Cardiac muscle cell (in vitro differentiated cells and primary cell): ENCODE measurements at regions not wholly inside any gene's neighbourhood (a gene's known extent, or its start where the extent isn't known, plus 50 kb on each side); places are given as distances from the start of the nearest gene placed in this dataset.

Experiments
- DNase-seq, 2 donors: peaks; one replicate each; pipeline versions ENCODE4 v3.0.0 to v3.0.0-alpha.2; 2010 to 2017; ENCODE audit warnings: low read depth in 1 of 2, low spot score in 1 of 2
- H3K27ac ChIP-seq: fragments of 200-600 bp; sonication (generic); 2 replicates; pipeline ENCODE4 v1.5.1; 2016
- H3K27me3 ChIP-seq: fragments of 200-600 bp; sonication (generic); 2 replicates; pipeline ENCODE4 v1.6.0; 2016; ENCODE audit warnings: control low read depth
- H3K36me3 ChIP-seq: fragments of 200-600 bp; sonication (generic); 2 replicates; pipeline ENCODE4 v1.5.1; 2016; ENCODE audit warnings: control low read depth
- H3K4me1 ChIP-seq: fragments of 200-600 bp; sonication (generic); 2 replicates; pipeline ENCODE4 v1.8.1; 2017; ENCODE audit warnings: low read depth, mild to moderate bottlenecking, mixed run types
- H3K4me3 ChIP-seq: fragments of 200-600 bp; sonication (generic); 2 replicates; pipeline ENCODE4 v1.5.1; 2016; ENCODE audit warnings: mild to moderate bottlenecking
- H3K9me3 ChIP-seq: fragments of 200-600 bp; sonication (generic); 2 replicates; pipeline ENCODE4 v1.5.1; 2017; ENCODE audit warnings: low read depth, mild to moderate bottlenecking, control low read depth
- TF ChIP-seq, protein P1 (sequence below): IDR thresholded peaks from 2 replicates; pipeline ENCODE4 v1.5.1; 2012; ENCODE audit warnings: low read depth, mild to moderate bottlenecking, low read length

DNA sequence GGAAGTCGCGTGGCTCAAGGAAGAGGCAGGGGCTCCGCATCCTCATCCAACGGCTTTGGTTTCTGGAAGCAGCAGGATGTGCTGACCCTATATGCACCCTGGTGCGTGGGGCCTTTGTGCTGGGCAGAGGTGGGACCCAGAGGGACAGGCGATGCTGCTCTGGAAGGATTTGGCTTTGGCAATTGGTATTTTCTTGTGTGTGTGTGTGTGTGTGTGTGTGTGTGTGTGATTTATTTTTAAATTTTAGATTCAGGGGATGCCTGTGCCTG is 321.9 kb upstream of the ZNF507 start:
- peak overlapping the region; percentile 73 for H3K27ac ChIP-seq
- TF ChIP-seq, protein P1, sequence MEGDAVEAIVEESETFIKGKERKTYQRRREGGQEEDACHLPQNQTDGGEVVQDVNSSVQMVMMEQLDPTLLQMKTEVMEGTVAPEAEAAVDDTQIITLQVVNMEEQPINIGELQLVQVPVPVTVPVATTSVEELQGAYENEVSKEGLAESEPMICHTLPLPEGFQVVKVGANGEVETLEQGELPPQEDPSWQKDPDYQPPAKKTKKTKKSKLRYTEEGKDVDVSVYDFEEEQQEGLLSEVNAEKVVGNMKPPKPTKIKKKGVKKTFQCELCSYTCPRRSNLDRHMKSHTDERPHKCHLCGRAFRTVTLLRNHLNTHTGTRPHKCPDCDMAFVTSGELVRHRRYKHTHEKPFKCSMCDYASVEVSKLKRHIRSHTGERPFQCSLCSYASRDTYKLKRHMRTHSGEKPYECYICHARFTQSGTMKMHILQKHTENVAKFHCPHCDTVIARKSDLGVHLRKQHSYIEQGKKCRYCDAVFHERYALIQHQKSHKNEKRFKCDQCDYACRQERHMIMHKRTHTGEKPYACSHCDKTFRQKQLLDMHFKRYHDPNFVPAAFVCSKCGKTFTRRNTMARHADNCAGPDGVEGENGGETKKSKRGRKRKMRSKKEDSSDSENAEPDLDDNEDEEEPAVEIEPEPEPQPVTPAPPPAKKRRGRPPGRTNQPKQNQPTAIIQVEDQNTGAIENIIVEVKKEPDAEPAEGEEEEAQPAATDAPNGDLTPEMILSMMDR = no peak
- peaks cover 19% of the 10 kb centered on the region for H3K4me1 ChIP-seq
- DNase-seq = no peak
- H3K4me3 ChIP-seq = no peak overlapping the region
- H3K36me3 ChIP-seq = no peaks in the 10 kb centered on the region
- no peaks in the 10 kb centered on the region for H3K9me3 ChIP-seq
- H3K27me3 ChIP-seq = no peaks in the 10 kb centered on the region

DNA sequence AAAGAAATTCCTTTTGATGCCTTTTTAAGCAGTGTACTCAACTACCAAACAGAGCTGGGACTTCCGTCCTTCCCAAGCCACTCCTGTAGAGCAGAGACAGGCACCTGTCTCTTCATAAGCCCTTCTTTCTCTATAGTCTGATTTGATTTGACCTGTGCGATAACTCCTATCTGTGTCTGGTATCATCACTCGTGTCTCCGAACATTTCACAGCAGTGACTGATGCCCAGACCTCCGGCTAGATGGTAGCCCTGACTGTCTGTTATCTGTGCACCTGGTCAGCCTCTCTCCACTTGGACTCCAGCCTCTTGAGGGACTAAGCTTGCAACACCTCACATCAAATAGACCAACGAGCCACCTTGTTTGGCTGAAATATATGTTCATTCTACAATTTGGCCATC is 316.2 kb upstream of the ZNF507 start:
- H3K27ac ChIP-seq = no peak overlapping the region
- no peaks in the 10 kb centered on the region for H3K4me1 ChIP-seq
- no peaks in the 10 kb centered on the region for H3K9me3 ChIP-seq
- DNase-seq = no peak
- no peaks in the 10 kb centered on the region for H3K36me3 ChIP-seq
- TF ChIP-seq, protein P1 = no peak
- no peak overlapping the region for H3K4me3 ChIP-seq
- H3K27me3 ChIP-seq = no peaks in the 10 kb centered on the region

DNA sequence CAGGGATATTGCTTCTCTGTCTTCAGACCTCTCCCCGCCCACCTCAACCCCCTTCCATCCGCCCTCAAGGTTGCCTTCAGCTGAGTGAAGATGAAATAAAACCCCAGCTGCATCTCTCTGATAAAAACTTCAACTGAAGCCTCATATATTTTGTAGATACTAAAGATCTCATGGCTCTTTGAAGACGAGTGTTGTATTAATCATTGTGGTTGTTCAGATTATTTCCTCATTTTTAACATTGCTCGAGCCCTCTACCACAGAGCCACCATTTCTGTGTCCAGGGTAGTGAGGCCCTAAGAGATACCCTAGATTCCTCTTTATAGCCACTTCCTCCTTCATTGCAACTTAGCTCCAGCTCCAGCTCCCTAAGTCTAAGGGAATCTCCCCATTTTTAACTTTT is 312.8 kb upstream of the ZNF507 start:
- Histone ChIP-seq H3K4me3 (no peak overlapping the region), H3K4me1 (no peaks in the 10 kb centered on the region), H3K9me3 (no peaks in the 10 kb centered on the region), H3K27ac (no peak overlapping the region), H3K27me3 (no peaks in the 10 kb centered on the region), H3K36me3 (no peaks in the 10 kb centered on the region)
- DNase-seq = no peak
- TF ChIP-seq, protein P1 = no peak

DNA sequence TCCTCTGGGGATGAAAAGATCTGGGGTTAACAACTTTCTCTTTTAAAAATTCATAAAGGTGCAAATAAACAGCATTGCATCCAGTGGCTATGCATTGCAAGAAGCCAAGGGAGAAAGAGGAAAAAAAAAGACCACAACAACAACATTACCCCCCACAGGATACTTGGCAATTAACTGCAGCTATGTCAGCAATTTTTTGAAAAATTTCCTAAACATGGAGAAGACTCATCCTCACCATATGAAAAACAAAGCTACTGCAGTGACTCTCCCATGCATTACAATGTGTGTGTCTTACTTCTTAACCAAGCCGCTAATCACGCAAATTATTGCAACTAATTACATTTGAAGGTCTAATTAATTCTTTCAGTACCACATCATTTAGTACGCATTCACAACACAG is 309.8 kb upstream of the ZNF507 start:
- H3K27me3 ChIP-seq = no peaks in the 10 kb centered on the region
- H3K4me1 ChIP-seq = peaks cover 17% of the 10 kb centered on the region
- TF ChIP-seq, protein P1 = no peak
- no peak overlapping the region for H3K4me3 ChIP-seq
- H3K9me3 ChIP-seq = no peaks in the 10 kb centered on the region
- DNase-seq = no peak
- H3K27ac ChIP-seq = no peak overlapping the region
- no peaks in the 10 kb centered on the region for H3K36me3 ChIP-seq

DNA sequence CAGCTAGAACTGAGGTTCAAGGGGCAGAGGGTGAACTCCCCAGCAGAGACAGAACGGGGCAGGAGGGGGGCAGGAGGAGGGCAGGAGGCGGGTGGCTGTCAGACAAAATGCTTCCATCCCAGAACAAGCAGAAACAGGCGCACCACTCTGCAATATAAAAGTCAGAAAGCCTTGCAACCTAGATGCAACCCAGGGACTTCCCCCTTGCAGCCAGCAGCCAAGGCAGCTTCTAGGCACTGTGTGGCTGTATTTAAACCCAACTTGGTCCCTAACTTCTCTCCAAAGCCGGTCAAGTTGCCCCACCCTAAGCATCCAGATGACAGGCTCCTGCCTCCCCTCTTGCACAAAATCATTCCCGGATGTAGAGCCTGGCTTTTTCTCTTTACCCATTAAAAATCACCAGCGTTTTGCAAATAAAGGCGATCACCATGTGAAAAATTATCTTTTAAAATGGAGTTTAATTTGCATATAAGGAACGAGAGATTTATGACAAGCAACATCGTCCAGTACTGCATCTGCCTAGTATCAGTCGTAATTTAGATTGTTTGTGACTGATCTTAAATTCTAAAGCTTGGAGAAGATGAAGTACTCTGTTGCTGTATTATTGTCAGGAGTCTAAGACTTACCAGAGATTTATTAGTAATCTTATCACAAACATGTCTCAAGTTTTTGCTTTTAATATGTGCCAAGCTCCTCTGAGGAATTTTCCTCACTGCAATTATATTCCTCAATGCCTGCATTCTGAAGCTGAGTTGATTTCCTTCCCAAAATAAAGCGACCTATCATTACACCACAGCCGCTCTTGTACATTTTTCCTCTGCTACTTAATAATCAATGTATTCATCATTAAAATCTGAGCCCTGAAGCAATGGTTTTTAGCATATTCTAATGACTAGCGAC is 307.1 kb upstream of the ZNF507 start:
- no peak overlapping the region for H3K27ac ChIP-seq
- no peaks in the 10 kb centered on the region for H3K36me3 ChIP-seq
- TF ChIP-seq, protein P1 = no peak
- H3K4me1 ChIP-seq = peaks cover 24% of the 10 kb centered on the region
- peaks cover 14% of the 10 kb centered on the region for H3K27me3 ChIP-seq
- H3K9me3 ChIP-seq = no peaks in the 10 kb centered on the region
- H3K4me3 ChIP-seq = no peak overlapping the region
- DNase-seq = no peak

DNA sequence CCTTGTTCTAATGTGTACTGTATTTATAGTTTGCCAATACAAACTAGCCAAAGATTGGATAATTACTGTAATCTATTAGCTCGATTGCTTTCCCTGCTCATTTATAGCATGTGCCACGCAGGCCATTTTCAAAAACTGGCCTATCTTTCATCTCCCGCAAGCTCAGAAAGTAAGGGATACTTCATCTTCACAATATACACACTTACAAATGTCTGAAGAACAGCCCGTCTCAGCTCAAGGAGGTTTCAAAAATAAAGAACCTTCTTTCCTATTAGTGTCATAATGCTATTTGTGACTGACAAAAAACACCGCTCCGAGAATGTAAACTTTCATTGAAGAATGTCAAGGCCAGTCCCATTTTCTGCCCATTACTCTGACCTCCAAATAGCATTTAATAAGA is 306.4 kb upstream of the ZNF507 start:
- no peaks in the 10 kb centered on the region for H3K36me3 ChIP-seq
- no peaks in the 10 kb centered on the region for H3K9me3 ChIP-seq
- no peak overlapping the region for H3K27ac ChIP-seq
- H3K27me3 ChIP-seq = peaks cover 21% of the 10 kb centered on the region
- no peak overlapping the region for H3K4me3 ChIP-seq
- TF ChIP-seq, protein P1 = no peak
- H3K4me1 ChIP-seq = peaks cover 24% of the 10 kb centered on the region
- no peak for DNase-seq
